ENCODE measurements at regions not wholly inside any gene's neighbourhood (a gene's known extent, or its start where the extent isn't known, plus 50 kb on each side); places are given as distances from the start of the nearest gene placed in this dataset.

GRCh38 chr7:10156972-10157371 is 816.7 kb upstream of the PHF14 start:
- no peak for TF ChIP-seq POLR2A (IDR thresholded peaks at IDR 0.05; ENCODE audit: low read length)
- TF ChIP-seq GATA1 (IDR thresholded peaks at IDR 0.05; ENCODE audit: low read depth, low read length) = no peak

Measured in erythroblast (primary cell).